Lower lobe of right lung (tissue), 2 donors: ENCODE measurements at regions not wholly inside any gene's neighbourhood (a gene's known extent, or its start where the extent isn't known, plus 50 kb on each side); places are given as distances from the start of the nearest gene placed in this dataset.

Source experiments
- ATAC-seq, 2 donors: fragments of 200-7000 bp; cut with Tn5 transposase; one replicate each; pipeline ENCODE4 v1.9.1; 2020 to 2022; ENCODE audit warnings: mild to moderate bottlenecking in 2 of 2, moderate library complexity in 2 of 2
- DNase-seq: peaks from one replicate; pipeline ENCODE4 v3.0.0-alpha.2; 2020
- H3K27ac ChIP-seq: fragments of 200-600 bp; one replicate; pipeline ENCODE4 v1.8.0; 2022
- H3K27me3 ChIP-seq: fragments of 200-600 bp; one replicate; pipeline ENCODE4 v1.8.0; 2022; ENCODE audit warnings: low read depth
- H3K36me3 ChIP-seq: fragments of 200-600 bp; one replicate; pipeline ENCODE4 v1.8.0; 2022; ENCODE audit warnings: mild to moderate bottlenecking
- H3K4me1 ChIP-seq: fragments of 200-600 bp; one replicate; pipeline ENCODE4 v1.8.0; 2022
- H3K4me3 ChIP-seq: fragments of 200-600 bp; one replicate; pipeline ENCODE4 v1.8.0; 2022; ENCODE audit warnings: mild to moderate bottlenecking
- H3K9me3 ChIP-seq: fragments of 200-600 bp; one replicate; pipeline ENCODE4 v1.8.0; 2022
- CTCF ChIP-seq: fragments of 200-600 bp; IDR thresholded peaks from one replicate; pipeline ENCODE4 v1.8.0; 2022; ENCODE audit warnings: antibody characterized with exemption, mild to moderate bottlenecking
- intact Hi-C: fragments of 100-400 bp; cut with DNase I; formaldehyde crosslinking; loops from one replicate; pipeline ENCODE4 v1.11.0; 2022
- donor health status: DM: no; HTN: yes; CAD: no; lungs with severe emphysema.

GRCh38 chr17:45664921-45665320 lies 119.2 kb upstream of the CRHR1 start:
- Histone ChIP-seq H3K9me3 (no peaks in the 10 kb centered on the region), H3K36me3 (no peaks in the 10 kb centered on the region), H3K27me3 (peaks cover 21% of the 10 kb centered on the region), H3K4me1 (no peaks in the 10 kb centered on the region), H3K27ac (no peak overlapping the region), H3K4me3 (no peak overlapping the region)
- DNase-seq (peak; percentile 10), ATAC-seq (no peak)
- intact Hi-C loops = no loop called here
- TF ChIP-seq CTCF = no peak

GRCh38 chr17:45666046-45666600 lies 118.0 kb upstream of the CRHR1 start:
- no peak for DNase-seq
- intact Hi-C loops = no loop called here
- Histone ChIP-seq H3K36me3 (no peaks in the 10 kb centered on the region), H3K27ac (no peak overlapping the region), H3K4me3 (no peak overlapping the region), H3K4me1 (no peaks in the 10 kb centered on the region), H3K9me3 (no peaks in the 10 kb centered on the region), H3K27me3 (peaks cover 19% of the 10 kb centered on the region)
- no peak for ATAC-seq
- TF ChIP-seq CTCF = no peak

GRCh38 chr17:45666641-45667040 lies 117.5 kb upstream of the CRHR1 start:
- TF ChIP-seq CTCF = no peak
- ATAC-seq (no peak), DNase-seq (peak; percentile 35)
- Histone ChIP-seq H3K36me3 (no peaks in the 10 kb centered on the region), H3K4me1 (no peaks in the 10 kb centered on the region), H3K27ac (no peak overlapping the region), H3K4me3 (no peak overlapping the region), H3K9me3 (no peaks in the 10 kb centered on the region), H3K27me3 (peaks cover 19% of the 10 kb centered on the region)
- intact Hi-C loops = no loop called here

GRCh38 chr17:45667591-45668171 lies 116.4 kb upstream of the CRHR1 start:
- no peak for ATAC-seq
- intact Hi-C loops = no loop called here
- Histone ChIP-seq H3K27me3 (peaks cover 15% of the 10 kb centered on the region), H3K4me1 (no peaks in the 10 kb centered on the region), H3K4me3 (no peak overlapping the region), H3K9me3 (no peaks in the 10 kb centered on the region), H3K36me3 (no peaks in the 10 kb centered on the region), H3K27ac (no peak overlapping the region)
- peak; percentile 19 for DNase-seq
- TF ChIP-seq CTCF = no peak

GRCh38 chr17:45668316-45668715 lies 115.8 kb upstream of the CRHR1 start:
- H3K27ac ChIP-seq = no peak overlapping the region
- no peaks in the 10 kb centered on the region for H3K9me3 ChIP-seq
- no peak for TF ChIP-seq CTCF
- ATAC-seq (no peak), DNase-seq (peak; percentile 23)
- no peak overlapping the region for H3K4me3 ChIP-seq
- H3K36me3 ChIP-seq = no peaks in the 10 kb centered on the region
- H3K27me3 ChIP-seq = peaks cover 10% of the 10 kb centered on the region
- intact Hi-C loops = no loop called here
- no peaks in the 10 kb centered on the region for H3K4me1 ChIP-seq
